GM23338 (cell line): ENCODE measurements at regions not wholly inside any gene's neighbourhood (a gene's known extent, or its start where the extent isn't known, plus 50 kb on each side); places are given as distances from the start of the nearest gene placed in this dataset.

Experiments
- ATAC-seq: fragments of 200-7000 bp; cut with Tn5 transposase; 3 replicates; pipeline ENCODE4 v1.9.1; 2020
- DNase-seq: peaks from one replicate; pipeline ENCODE4 v3.0.0-alpha.2; 2015; ENCODE audit warnings: low spot score
- H2AFZ ChIP-seq: fragments of 200-600 bp; sonication (generic); 2 replicates; pipeline ENCODE4 v1.8.0; 2016; ENCODE audit warnings: antibody characterized with exemption, mild to moderate bottlenecking, moderate library complexity
- H3F3A ChIP-seq: fragments of 200-600 bp; sonication (generic); replicated peaks from 2 replicates; pipeline ENCODE4 v1.8.0; 2017; ENCODE audit warnings: antibody characterized with exemption, mixed run types, low read depth
- H3K27ac ChIP-seq: fragments of 200-600 bp; sonication (generic); 2 replicates; pipeline ENCODE4 v1.6.1; 2016; ENCODE audit warnings: low read depth
- H3K27me3 ChIP-seq: fragments of 200-600 bp; sonication (generic); 2 replicates; pipeline ENCODE4 v1.8.0; 2016; ENCODE audit warnings: mild to moderate bottlenecking, mixed run types, moderate library complexity; ENCODE audit not compliant: insufficient read depth
- H3K36me3 ChIP-seq: fragments of 200-600 bp; sonication (generic); 2 replicates; pipeline ENCODE4 v1.8.0; 2016; ENCODE audit warnings: mild to moderate bottlenecking; ENCODE audit not compliant: insufficient read depth
- H3K4me1 ChIP-seq: fragments of 200-600 bp; sonication (generic); 2 replicates; pipeline ENCODE4 v1.8.0; 2016; ENCODE audit warnings: mild to moderate bottlenecking, moderate library complexity; ENCODE audit not compliant: insufficient read depth
- H3K4me2 ChIP-seq: fragments of 200-600 bp; sonication (generic); 2 replicates; pipeline ENCODE4 v1.7.1; 2017; ENCODE audit warnings: mixed run types
- H3K4me3 ChIP-seq: fragments of 200-600 bp; sonication (generic); 2 replicates; pipeline ENCODE4 v1.6.1; 2016; ENCODE audit warnings: mixed run types
- H3K79me2 ChIP-seq: fragments of 200-600 bp; sonication (generic); replicated peaks from 2 replicates; pipeline ENCODE4 v1.8.0; 2017; ENCODE audit warnings: mild to moderate bottlenecking; ENCODE audit not compliant: insufficient read depth
- H3K9me2 ChIP-seq: fragments of 200-600 bp; sonication (generic); 2 replicates; pipeline ENCODE4 v1.8.0; 2017; ENCODE audit not compliant: insufficient read depth
- H4K20me1 ChIP-seq: fragments of 200-600 bp; sonication (generic); replicated peaks from 2 replicates; pipeline ENCODE4 v1.8.0; 2017; ENCODE audit warnings: mild to moderate bottlenecking; ENCODE audit not compliant: insufficient read depth
- H3K27ac Mint-ChIP-seq: 2 replicates; pipeline ENCODE4 v1.8.0; 2020; ENCODE audit warnings: inconsistent platforms, mild to moderate bottlenecking, moderate library complexity, mixed read lengths
- H3K27me3 Mint-ChIP-seq: 3 replicates; pipeline ENCODE4 v1.8.0; 2022; ENCODE audit warnings: low read depth, mild to moderate bottlenecking, moderate library complexity, mixed read lengths, inconsistent platforms; ENCODE audit not compliant: insufficient read depth, poor library complexity
- H3K36me3 Mint-ChIP-seq: 3 replicates; pipeline ENCODE4 v1.8.0; 2021; ENCODE audit warnings: low read depth, mild to moderate bottlenecking, inconsistent platforms, moderate library complexity, mixed read lengths
- H3K4me1 Mint-ChIP-seq: 3 replicates; pipeline ENCODE4 v1.8.0; 2020; ENCODE audit warnings: mild to moderate bottlenecking, inconsistent platforms, mixed read lengths
- H3K4me3 Mint-ChIP-seq: 3 replicates; pipeline ENCODE4 v1.8.0; 2021; ENCODE audit warnings: moderate library complexity, mild to moderate bottlenecking, inconsistent platforms, mixed read lengths
- H3K9me3 Mint-ChIP-seq: 3 replicates; pipeline ENCODE4 v1.8.0; 2020; ENCODE audit warnings: moderate library complexity, mild to moderate bottlenecking, inconsistent platforms, mixed read lengths
- CREB1 ChIP-seq: fragments of 250-450 bp; sonication (Bioruptor Pico); IDR thresholded peaks from 2 replicates; pipeline ENCODE4 v1.5.0; 2020; ENCODE audit warnings: low read depth, mild to moderate bottlenecking, moderate library complexity
- ETS1 ChIP-seq: IDR thresholded peaks from 2 replicates; pipeline ENCODE4 v1.6.1; 2016; ENCODE audit warnings: antibody characterized with exemption
- EZH2 ChIP-seq: fragments of 200-600 bp; sonication (generic); IDR thresholded peaks from one replicate; pipeline ENCODE4 v1.8.0; 2017; ENCODE audit warnings: antibody characterized with exemption, mild to moderate bottlenecking, low read depth; ENCODE audit not compliant: unreplicated experiment
- EZH2phosphoT487 ChIP-seq: fragments of 200-600 bp; sonication (generic); IDR thresholded peaks from one replicate; pipeline ENCODE4 v1.8.1; 2018; ENCODE audit warnings: antibody characterized with exemption; ENCODE audit not compliant: unreplicated experiment
- JUNB ChIP-seq: IDR thresholded peaks from one replicate; pipeline ENCODE4 v1.6.1; 2016; ENCODE audit warnings: antibody characterized with exemption; ENCODE audit not compliant: unreplicated experiment
- NANOG ChIP-seq: IDR thresholded peaks from 2 replicates; pipeline ENCODE4 v1.6.1; 2016; ENCODE audit warnings: antibody characterized with exemption, borderline replicate concordance
- POLR2AphosphoS5 ChIP-seq: IDR thresholded peaks from 2 replicates; pipeline ENCODE4 v1.6.1; 2016; ENCODE audit warnings: antibody characterized with exemption, low read depth
- STAT1 ChIP-seq: IDR thresholded peaks from one replicate; pipeline ENCODE4 v1.6.1; 2016; ENCODE audit warnings: antibody characterized with exemption; ENCODE audit not compliant: unreplicated experiment
- ZNF114 ChIP-seq: fragments of 250-450 bp; sonication (Bioruptor Pico); IDR thresholded peaks from 2 replicates; pipeline ENCODE4 v1.5.0; 2020; ENCODE audit warnings: mild to moderate bottlenecking, moderate library complexity
- ZNF331 ChIP-seq: fragments of 250-450 bp; sonication (Bioruptor Pico); IDR thresholded peaks from 2 replicates; pipeline ENCODE4 v1.5.0; 2020; ENCODE audit warnings: low read depth, mild to moderate bottlenecking, moderate library complexity
- ZNF462 ChIP-seq: fragments of 250-450 bp; sonication (Bioruptor Pico); IDR thresholded peaks from 2 replicates; pipeline ENCODE4 v1.5.0; 2020; ENCODE audit warnings: mild to moderate bottlenecking, moderate library complexity
- TF ChIP-seq, protein P1 (sequence below), 2 experiments: fragments of 200-600 bp in 1 of 2; sonication (generic) in 1 of 2; conservative IDR thresholded peaks; 2 replicates each; pipeline versions ENCODE4 v1.5.1 to v1.6.1; 2016 to 2017; ENCODE audit warnings: antibody characterized with exemption in 2 of 2, low read depth in 2 of 2, mild to moderate bottlenecking in 2 of 2, moderate library complexity in 1 of 2
- TF ChIP-seq, protein P2 (sequence below): IDR thresholded peaks from one replicate; pipeline ENCODE4 v1.6.1; 2018; ENCODE audit warnings: antibody characterized with exemption; ENCODE audit not compliant: unreplicated experiment

DNA sequence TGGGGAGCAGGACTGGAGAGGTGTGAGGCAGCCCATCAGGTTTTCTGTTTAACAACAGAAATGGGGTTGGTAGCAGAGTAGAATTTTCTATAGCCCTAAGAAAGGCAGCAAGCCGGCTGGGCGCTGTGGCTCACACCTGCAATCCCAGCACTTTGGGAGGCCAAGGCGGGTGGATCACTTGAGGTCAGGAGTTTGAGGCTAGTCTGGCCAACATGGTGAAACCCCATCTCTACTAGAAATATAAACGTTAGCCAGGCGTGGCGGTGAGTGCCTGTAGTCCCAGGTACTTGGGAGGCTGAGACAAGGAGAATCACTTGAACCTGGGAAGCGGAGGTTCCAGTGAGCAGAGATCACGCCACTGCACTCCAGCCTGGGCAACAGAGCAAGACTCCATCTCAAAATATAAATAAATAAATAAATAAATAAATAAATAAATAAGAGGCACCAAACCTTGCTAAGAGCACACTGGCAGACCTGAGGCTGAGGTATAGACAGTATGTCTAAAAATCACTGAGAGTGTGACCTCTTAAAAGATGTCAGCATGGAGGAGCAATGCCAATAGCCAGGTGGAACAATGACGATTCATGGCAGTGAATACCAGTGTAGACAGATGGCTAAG lies 115.6 kb downstream of the SLC38A4 start:
- 0 out of 2 replicates have a peak, but pooled peaks cover 6% of the 10 kb centered on the region for H3K9me2 ChIP-seq
- no peak overlapping the region for H3K4me2 ChIP-seq
- no peaks in the 10 kb centered on the region for H3K4me1 ChIP-seq
- H3K27me3 Mint-ChIP-seq: no peaks in the 10 kb centered on the region
- no peaks in the 10 kb centered on the region for H3K36me3 ChIP-seq
- no peaks in the 10 kb centered on the region for H3F3A ChIP-seq
- H3K27me3 ChIP-seq: no peaks in the 10 kb centered on the region
- H4K20me1 ChIP-seq: no peaks in the 10 kb centered on the region
- DNase-seq (no peak), ATAC-seq (no peak)
- no peak overlapping the region for H3K27ac Mint-ChIP-seq
- 0 out of 2 replicates have a peak overlapping the region, but pooled peaks have one; percentile 49 for H2AFZ ChIP-seq
- H3K4me3 ChIP-seq: no peak overlapping the region
- TF ChIP-seq NANOG (no peak), JUNB (no peak), ZNF331 (CRISPR knock-in tag) (no peak), STAT1 (no peak), POLR2AphosphoS5 (no peak), CREB1 (CRISPR knock-in tag) (no peak), ZNF114 (CRISPR knock-in tag) (no peak), ZNF462 (CRISPR knock-in tag) (no peak), EZH2 (no peak), ETS1 (no peak), EZH2phosphoT487 (no peak)
- TF ChIP-seq, protein P1, sequence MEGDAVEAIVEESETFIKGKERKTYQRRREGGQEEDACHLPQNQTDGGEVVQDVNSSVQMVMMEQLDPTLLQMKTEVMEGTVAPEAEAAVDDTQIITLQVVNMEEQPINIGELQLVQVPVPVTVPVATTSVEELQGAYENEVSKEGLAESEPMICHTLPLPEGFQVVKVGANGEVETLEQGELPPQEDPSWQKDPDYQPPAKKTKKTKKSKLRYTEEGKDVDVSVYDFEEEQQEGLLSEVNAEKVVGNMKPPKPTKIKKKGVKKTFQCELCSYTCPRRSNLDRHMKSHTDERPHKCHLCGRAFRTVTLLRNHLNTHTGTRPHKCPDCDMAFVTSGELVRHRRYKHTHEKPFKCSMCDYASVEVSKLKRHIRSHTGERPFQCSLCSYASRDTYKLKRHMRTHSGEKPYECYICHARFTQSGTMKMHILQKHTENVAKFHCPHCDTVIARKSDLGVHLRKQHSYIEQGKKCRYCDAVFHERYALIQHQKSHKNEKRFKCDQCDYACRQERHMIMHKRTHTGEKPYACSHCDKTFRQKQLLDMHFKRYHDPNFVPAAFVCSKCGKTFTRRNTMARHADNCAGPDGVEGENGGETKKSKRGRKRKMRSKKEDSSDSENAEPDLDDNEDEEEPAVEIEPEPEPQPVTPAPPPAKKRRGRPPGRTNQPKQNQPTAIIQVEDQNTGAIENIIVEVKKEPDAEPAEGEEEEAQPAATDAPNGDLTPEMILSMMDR (conservative IDR thresholded peaks at IDR 0.05; ENCODE audit: low read depth in 2 of 2): no peak
- TF ChIP-seq, protein P2, sequence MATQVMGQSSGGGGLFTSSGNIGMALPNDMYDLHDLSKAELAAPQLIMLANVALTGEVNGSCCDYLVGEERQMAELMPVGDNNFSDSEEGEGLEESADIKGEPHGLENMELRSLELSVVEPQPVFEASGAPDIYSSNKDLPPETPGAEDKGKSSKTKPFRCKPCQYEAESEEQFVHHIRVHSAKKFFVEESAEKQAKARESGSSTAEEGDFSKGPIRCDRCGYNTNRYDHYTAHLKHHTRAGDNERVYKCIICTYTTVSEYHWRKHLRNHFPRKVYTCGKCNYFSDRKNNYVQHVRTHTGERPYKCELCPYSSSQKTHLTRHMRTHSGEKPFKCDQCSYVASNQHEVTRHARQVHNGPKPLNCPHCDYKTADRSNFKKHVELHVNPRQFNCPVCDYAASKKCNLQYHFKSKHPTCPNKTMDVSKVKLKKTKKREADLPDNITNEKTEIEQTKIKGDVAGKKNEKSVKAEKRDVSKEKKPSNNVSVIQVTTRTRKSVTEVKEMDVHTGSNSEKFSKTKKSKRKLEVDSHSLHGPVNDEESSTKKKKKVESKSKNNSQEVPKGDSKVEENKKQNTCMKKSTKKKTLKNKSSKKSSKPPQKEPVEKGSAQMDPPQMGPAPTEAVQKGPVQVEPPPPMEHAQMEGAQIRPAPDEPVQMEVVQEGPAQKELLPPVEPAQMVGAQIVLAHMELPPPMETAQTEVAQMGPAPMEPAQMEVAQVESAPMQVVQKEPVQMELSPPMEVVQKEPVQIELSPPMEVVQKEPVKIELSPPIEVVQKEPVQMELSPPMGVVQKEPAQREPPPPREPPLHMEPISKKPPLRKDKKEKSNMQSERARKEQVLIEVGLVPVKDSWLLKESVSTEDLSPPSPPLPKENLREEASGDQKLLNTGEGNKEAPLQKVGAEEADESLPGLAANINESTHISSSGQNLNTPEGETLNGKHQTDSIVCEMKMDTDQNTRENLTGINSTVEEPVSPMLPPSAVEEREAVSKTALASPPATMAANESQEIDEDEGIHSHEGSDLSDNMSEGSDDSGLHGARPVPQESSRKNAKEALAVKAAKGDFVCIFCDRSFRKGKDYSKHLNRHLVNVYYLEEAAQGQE: no peak
- no peaks in the 10 kb centered on the region for H3K36me3 Mint-ChIP-seq
- H3K4me1 Mint-ChIP-seq: no peaks in the 10 kb centered on the region
- H3K9me3 Mint-ChIP-seq: no peaks in the 10 kb centered on the region
- H3K4me3 Mint-ChIP-seq: no peak overlapping the region
- no peaks in the 10 kb centered on the region for H3K79me2 ChIP-seq
- no peak overlapping the region for H3K27ac ChIP-seq
